GM23338 (cell line): ENCODE measurements at regions not wholly inside any gene's neighbourhood (a gene's known extent, or its start where the extent isn't known, plus 50 kb on each side); places are given as distances from the start of the nearest gene placed in this dataset.

Source experiments
- CREB1 ChIP-seq: fragments of 250-450 bp; sonication (Bioruptor Pico); IDR thresholded peaks from 2 replicates; pipeline ENCODE4 v1.5.0; 2020; ENCODE audit warnings: low read depth, mild to moderate bottlenecking, moderate library complexity
- EZH2 ChIP-seq: fragments of 200-600 bp; sonication (generic); IDR thresholded peaks from one replicate; pipeline ENCODE4 v1.8.0; 2017; ENCODE audit warnings: antibody characterized with exemption, mild to moderate bottlenecking, low read depth; ENCODE audit not compliant: unreplicated experiment
- EZH2phosphoT487 ChIP-seq: fragments of 200-600 bp; sonication (generic); IDR thresholded peaks from one replicate; pipeline ENCODE4 v1.8.1; 2018; ENCODE audit warnings: antibody characterized with exemption; ENCODE audit not compliant: unreplicated experiment
- JUNB ChIP-seq: IDR thresholded peaks from one replicate; pipeline ENCODE4 v1.6.1; 2016; ENCODE audit warnings: antibody characterized with exemption; ENCODE audit not compliant: unreplicated experiment
- NANOG ChIP-seq: IDR thresholded peaks from 2 replicates; pipeline ENCODE4 v1.6.1; 2016; ENCODE audit warnings: antibody characterized with exemption, borderline replicate concordance
- POLR2AphosphoS5 ChIP-seq: IDR thresholded peaks from 2 replicates; pipeline ENCODE4 v1.6.1; 2016; ENCODE audit warnings: antibody characterized with exemption, low read depth
- STAT1 ChIP-seq: IDR thresholded peaks from one replicate; pipeline ENCODE4 v1.6.1; 2016; ENCODE audit warnings: antibody characterized with exemption; ENCODE audit not compliant: unreplicated experiment
- ZNF114 ChIP-seq: fragments of 250-450 bp; sonication (Bioruptor Pico); IDR thresholded peaks from 2 replicates; pipeline ENCODE4 v1.5.0; 2020; ENCODE audit warnings: mild to moderate bottlenecking, moderate library complexity
- ZNF331 ChIP-seq: fragments of 250-450 bp; sonication (Bioruptor Pico); IDR thresholded peaks from 2 replicates; pipeline ENCODE4 v1.5.0; 2020; ENCODE audit warnings: low read depth, mild to moderate bottlenecking, moderate library complexity
- TF ChIP-seq, protein P1 (sequence below), 2 experiments: fragments of 200-600 bp in 1 of 2; sonication (generic) in 1 of 2; conservative IDR thresholded peaks; 2 replicates each; pipeline versions ENCODE4 v1.5.1 to v1.6.1; 2016 to 2017; ENCODE audit warnings: antibody characterized with exemption in 2 of 2, low read depth in 2 of 2, mild to moderate bottlenecking in 2 of 2, moderate library complexity in 1 of 2
- TF ChIP-seq, protein P2 (sequence below): IDR thresholded peaks from one replicate; pipeline ENCODE4 v1.6.1; 2018; ENCODE audit warnings: antibody characterized with exemption; ENCODE audit not compliant: unreplicated experiment
- TF ChIP-seq, protein P3 (sequence below): fragments of 250-450 bp; sonication (Bioruptor Pico); IDR thresholded peaks from 2 replicates; pipeline ENCODE4 v1.5.0; 2020; ENCODE audit warnings: mild to moderate bottlenecking, moderate library complexity
- TF ChIP-seq, protein P4 (sequence below): IDR thresholded peaks from 2 replicates; pipeline ENCODE4 v1.6.1; 2016; ENCODE audit warnings: antibody characterized with exemption

DNA sequence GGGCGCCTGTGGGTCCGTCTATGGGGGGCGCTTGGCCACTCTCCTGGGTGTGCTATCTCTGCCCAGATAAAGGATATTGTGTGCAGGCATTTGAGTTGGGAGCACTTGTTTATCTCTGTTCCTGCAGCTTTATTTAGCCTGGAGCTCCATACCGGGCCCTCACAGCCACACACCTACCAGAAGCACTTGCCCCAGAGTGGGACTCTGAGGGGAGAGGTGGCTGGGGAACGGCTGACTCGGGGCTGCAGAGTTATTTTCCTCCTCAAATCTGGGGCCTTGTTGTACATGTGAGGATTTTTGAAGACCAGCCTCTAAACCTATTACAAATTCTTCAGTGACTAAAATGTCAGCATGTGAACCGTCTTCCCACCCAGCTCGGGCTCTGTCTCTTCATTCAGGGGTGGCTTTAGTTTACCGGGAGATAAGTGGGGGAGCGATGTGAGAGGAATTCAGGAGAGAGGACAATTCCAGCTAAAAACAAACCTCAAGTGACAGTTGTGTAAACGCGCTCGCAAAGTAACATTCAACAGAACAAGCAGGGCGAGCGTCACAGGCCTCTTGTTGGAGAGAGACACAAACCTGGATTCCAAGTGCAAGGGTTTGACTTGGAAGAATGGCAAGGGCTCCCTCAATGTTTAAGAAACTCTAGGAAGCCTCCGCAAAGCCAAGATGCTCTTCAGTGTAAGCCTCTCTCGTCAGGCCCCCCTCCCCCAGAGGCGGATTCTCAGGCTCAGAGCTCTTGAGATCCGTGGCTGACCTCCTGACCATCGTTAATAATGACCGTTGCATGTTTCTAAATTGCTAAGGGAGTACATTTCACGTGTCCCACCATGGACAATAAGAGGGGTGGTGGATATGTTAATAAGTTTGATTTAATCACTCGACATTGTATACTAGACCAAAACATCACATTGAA is 548.9 kb downstream of the QKI start:
- TF ChIP-seq JUNB, result no peak
- TF ChIP-seq, protein P1, sequence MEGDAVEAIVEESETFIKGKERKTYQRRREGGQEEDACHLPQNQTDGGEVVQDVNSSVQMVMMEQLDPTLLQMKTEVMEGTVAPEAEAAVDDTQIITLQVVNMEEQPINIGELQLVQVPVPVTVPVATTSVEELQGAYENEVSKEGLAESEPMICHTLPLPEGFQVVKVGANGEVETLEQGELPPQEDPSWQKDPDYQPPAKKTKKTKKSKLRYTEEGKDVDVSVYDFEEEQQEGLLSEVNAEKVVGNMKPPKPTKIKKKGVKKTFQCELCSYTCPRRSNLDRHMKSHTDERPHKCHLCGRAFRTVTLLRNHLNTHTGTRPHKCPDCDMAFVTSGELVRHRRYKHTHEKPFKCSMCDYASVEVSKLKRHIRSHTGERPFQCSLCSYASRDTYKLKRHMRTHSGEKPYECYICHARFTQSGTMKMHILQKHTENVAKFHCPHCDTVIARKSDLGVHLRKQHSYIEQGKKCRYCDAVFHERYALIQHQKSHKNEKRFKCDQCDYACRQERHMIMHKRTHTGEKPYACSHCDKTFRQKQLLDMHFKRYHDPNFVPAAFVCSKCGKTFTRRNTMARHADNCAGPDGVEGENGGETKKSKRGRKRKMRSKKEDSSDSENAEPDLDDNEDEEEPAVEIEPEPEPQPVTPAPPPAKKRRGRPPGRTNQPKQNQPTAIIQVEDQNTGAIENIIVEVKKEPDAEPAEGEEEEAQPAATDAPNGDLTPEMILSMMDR (conservative IDR thresholded peaks at IDR 0.05; ENCODE audit: low read depth in 2 of 2), result no peak
- no peak for TF ChIP-seq EZH2phosphoT487
- no peak for TF ChIP-seq POLR2AphosphoS5
- no peak for TF ChIP-seq NANOG
- TF ChIP-seq EZH2, result no peak
- TF ChIP-seq, protein P2, sequence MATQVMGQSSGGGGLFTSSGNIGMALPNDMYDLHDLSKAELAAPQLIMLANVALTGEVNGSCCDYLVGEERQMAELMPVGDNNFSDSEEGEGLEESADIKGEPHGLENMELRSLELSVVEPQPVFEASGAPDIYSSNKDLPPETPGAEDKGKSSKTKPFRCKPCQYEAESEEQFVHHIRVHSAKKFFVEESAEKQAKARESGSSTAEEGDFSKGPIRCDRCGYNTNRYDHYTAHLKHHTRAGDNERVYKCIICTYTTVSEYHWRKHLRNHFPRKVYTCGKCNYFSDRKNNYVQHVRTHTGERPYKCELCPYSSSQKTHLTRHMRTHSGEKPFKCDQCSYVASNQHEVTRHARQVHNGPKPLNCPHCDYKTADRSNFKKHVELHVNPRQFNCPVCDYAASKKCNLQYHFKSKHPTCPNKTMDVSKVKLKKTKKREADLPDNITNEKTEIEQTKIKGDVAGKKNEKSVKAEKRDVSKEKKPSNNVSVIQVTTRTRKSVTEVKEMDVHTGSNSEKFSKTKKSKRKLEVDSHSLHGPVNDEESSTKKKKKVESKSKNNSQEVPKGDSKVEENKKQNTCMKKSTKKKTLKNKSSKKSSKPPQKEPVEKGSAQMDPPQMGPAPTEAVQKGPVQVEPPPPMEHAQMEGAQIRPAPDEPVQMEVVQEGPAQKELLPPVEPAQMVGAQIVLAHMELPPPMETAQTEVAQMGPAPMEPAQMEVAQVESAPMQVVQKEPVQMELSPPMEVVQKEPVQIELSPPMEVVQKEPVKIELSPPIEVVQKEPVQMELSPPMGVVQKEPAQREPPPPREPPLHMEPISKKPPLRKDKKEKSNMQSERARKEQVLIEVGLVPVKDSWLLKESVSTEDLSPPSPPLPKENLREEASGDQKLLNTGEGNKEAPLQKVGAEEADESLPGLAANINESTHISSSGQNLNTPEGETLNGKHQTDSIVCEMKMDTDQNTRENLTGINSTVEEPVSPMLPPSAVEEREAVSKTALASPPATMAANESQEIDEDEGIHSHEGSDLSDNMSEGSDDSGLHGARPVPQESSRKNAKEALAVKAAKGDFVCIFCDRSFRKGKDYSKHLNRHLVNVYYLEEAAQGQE, result no peak
- TF ChIP-seq, protein P3, sequence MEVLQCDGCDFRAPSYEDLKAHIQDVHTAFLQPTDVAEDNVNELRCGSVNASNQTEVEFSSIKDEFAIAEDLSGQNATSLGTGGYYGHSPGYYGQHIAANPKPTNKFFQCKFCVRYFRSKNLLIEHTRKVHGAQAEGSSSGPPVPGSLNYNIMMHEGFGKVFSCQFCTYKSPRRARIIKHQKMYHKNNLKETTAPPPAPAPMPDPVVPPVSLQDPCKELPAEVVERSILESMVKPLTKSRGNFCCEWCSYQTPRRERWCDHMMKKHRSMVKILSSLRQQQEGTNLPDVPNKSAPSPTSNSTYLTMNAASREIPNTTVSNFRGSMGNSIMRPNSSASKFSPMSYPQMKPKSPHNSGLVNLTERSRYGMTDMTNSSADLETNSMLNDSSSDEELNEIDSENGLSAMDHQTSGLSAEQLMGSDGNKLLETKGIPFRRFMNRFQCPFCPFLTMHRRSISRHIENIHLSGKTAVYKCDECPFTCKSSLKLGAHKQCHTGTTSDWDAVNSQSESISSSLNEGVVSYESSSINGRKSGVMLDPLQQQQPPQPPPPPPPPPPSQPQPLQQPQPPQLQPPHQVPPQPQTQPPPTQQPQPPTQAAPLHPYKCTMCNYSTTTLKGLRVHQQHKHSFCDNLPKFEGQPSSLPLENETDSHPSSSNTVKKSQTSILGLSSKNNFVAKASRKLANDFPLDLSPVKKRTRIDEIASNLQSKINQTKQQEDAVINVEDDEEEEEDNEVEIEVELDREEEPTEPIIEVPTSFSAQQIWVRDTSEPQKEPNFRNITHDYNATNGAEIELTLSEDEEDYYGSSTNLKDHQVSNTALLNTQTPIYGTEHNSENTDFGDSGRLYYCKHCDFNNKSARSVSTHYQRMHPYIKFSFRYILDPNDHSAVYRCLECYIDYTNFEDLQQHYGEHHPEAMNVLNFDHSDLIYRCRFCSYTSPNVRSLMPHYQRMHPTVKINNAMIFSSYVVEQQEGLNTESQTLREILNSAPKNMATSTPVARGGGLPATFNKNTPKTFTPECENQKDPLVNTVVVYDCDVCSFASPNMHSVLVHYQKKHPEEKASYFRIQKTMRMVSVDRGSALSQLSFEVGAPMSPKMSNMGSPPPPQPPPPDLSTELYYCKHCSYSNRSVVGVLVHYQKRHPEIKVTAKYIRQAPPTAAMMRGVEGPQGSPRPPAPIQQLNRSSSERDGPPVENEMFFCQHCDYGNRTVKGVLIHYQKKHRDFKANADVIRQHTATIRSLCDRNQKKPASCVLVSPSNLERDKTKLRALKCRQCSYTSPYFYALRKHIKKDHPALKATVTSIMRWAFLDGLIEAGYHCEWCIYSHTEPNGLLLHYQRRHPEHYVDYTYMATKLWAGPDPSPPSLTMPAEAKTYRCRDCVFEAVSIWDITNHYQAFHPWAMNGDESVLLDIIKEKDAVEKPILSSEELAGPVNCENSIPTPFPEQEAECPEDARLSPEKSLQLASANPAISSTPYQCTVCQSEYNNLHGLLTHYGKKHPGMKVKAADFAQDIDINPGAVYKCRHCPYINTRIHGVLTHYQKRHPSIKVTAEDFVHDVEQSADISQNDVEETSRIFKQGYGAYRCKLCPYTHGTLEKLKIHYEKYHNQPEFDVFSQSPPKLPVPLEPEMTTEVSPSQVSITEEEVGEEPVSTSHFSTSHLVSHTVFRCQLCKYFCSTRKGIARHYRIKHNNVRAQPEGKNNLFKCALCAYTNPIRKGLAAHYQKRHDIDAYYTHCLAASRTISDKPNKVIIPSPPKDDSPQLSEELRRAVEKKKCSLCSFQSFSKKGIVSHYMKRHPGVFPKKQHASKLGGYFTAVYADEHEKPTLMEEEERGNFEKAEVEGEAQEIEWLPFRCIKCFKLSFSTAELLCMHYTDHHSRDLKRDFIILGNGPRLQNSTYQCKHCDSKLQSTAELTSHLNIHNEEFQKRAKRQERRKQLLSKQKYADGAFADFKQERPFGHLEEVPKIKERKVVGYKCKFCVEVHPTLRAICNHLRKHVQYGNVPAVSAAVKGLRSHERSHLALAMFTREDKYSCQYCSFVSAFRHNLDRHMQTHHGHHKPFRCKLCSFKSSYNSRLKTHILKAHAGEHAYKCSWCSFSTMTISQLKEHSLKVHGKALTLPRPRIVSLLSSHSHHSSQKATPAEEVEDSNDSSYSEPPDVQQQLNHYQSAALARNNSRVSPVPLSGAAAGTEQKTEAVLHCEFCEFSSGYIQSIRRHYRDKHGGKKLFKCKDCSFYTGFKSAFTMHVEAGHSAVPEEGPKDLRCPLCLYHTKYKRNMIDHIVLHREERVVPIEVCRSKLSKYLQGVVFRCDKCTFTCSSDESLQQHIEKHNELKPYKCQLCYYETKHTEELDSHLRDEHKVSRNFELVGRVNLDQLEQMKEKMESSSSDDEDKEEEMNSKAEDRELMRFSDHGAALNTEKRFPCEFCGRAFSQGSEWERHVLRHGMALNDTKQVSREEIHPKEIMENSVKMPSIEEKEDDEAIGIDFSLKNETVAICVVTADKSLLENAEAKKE (CRISPR knock-in tag), result no peak
- TF ChIP-seq ZNF331, result no peak
- no peak for TF ChIP-seq ZNF114 (CRISPR knock-in tag)
- no peak for TF ChIP-seq CREB1 (CRISPR knock-in tag)
- TF ChIP-seq, protein P4, sequence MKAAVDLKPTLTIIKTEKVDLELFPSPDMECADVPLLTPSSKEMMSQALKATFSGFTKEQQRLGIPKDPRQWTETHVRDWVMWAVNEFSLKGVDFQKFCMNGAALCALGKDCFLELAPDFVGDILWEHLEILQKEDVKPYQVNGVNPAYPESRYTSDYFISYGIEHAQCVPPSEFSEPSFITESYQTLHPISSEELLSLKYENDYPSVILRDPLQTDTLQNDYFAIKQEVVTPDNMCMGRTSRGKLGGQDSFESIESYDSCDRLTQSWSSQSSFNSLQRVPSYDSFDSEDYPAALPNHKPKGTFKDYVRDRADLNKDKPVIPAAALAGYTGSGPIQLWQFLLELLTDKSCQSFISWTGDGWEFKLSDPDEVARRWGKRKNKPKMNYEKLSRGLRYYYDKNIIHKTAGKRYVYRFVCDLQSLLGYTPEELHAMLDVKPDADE, result no peak
- no peak for TF ChIP-seq STAT1
